ENCODE measurements at regions not wholly inside any gene's neighbourhood (a gene's known extent, or its start where the extent isn't known, plus 50 kb on each side); places are given as distances from the start of the nearest gene placed in this dataset.
"Not testable (repeated sequence)": the region's sequence is repeated elsewhere in the genome, so short reads cannot be mapped to it uniquely, and the experiment has no call there.

DNA sequence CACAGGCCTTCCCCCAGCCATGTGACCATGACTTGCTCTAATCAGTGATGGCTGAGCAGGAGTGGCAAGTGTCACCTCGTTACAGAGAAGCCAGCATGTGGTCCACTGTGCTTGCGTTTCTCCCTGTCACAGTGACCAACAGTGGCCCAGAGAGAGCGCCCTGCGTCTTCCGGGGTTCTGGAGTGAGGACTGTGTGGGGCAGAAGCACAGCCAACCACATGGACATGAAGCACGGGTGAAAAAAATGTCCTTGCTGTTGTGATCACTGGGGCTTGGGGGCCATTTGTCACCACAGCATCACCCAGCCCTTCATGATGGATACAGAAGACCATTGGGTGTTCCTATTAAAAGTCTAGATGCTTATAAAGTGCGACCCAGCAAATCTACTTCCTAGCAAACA lies 174.6 kb upstream of the C14orf180 start:
- peaks cover 0 to 11% (median 4%) of the 10 kb centered on the region in 3 donors for H3K36me3 Mint-ChIP-seq
- peak in 1 of 10 donors; percentile 13 for DNase-seq
- peaks cover 0 to 2% (median 0%) of the 10 kb centered on the region in 5 donors for H3K27me3 Mint-ChIP-seq
- H3K27ac Mint-ChIP-seq = peak overlapping the region in 5 of 10 donors; percentile 34 to 66 (median 44)
- H3K4me1 Mint-ChIP-seq = peaks cover 1 to 12% (median 5%) of the 10 kb centered on the region in 4 donors
- peaks cover 0 to 18% (median 11%) of the 10 kb centered on the region in 9 donors for H3K9me3 Mint-ChIP-seq
- ATAC-seq = no peak
- POLR2A ChIA-PET = interaction anchor here (0.7 kb wide), 1 partner anchor 11 kb away, joined by 4 read pairs; no protein-coding TSS in a partner anchor
- H3K4me3 Mint-ChIP-seq = no peak overlapping the region

DNA sequence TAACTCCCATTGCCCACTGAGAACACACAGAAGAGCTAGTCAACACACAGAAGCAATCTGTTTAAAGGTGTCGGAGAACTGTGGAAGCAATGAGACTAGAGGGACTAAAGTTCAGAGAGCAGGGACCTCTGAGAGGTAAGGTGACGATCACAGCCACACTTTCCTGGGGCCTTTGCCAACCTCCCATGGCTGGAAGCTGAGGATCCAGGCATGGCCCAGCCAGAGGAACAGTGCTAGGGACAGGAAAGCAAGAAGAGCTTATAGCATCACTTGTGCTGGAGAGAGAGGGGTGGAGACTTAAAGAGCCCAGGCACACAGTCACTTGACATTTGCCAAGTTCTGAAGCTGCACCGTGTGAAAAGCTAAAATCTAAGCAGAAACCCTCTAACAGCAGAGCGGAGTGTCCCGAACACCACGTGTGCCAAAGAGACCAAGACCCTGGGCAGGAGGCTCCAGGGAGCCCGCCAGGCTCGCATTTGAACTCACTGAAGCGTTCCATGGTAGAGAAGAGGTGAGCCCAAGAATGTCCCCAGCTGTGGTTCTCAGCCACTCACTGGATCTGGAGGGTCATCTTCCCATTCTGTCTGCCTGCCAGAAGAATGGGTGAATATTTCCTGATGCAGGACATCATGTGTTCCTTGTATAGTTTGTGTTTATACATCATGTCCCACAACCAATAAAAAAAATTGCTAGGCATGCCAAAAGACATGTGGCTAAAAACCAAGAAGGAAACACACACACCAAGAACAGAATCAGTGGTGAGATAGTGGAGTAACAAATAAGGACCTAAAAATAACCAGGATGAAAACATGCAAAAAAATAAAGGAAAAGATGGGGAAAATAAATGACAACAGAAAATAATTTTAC lies 174.0 kb upstream of the C14orf180 start:
- H3K4me1 Mint-ChIP-seq = peaks cover 0 to 10% (median under 1%) of the 10 kb centered on the region in 4 donors

DNA sequence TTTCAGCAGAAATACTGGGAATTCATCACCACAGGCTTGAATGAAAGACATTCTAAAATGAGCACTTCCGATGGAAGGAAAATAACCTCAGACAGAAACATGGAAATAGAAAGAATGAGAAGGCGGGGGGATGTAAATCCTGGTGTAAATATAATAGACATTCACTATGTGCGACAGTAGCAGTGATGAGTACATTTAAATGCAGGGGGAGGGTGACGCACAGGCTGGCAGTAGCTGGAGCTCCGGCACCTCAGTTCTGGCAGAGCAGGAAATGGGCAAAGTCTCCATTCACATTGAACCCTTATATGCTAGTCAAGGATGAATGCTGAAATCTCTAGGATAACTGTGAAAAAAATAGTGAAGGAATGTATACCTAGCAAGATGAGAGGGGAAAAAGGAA lies 172.7 kb upstream of the C14orf180 start:
- H3K36me3 Mint-ChIP-seq = peaks cover 0 to 11% (median 4%) of the 10 kb centered on the region in 3 donors
- peaks cover 0 to 8% (median 0%) of the 10 kb centered on the region in 4 donors for H3K4me1 Mint-ChIP-seq
- DNase-seq (no peak), ATAC-seq (no peak)
- H3K9me3 Mint-ChIP-seq = peaks cover 0 to 18% (median 11%) of the 10 kb centered on the region in 9 donors
- H3K27me3 Mint-ChIP-seq = peaks cover 0 to 4% (median 0%) of the 10 kb centered on the region in 5 donors
- no peak overlapping the region for H3K4me3 Mint-ChIP-seq
- POLR2A ChIA-PET = no interaction called here
- H3K27ac Mint-ChIP-seq = peak overlapping the region in 1 of 10 donors; percentile 63

More for the DNA sequence above, 174.0 kb upstream of the C14orf180 start:
- H3K36me3 Mint-ChIP-seq = peaks cover 0 to 11% (median 4%) of the 10 kb centered on the region in 3 donors
- DNase-seq (peak in 1 of 10 donors; percentile 11), ATAC-seq (no peak)
- no peak overlapping the region for H3K4me3 Mint-ChIP-seq
- peak overlapping the region in 4 of 10 donors; percentile 34 to 66 (median 41) for H3K27ac Mint-ChIP-seq
- POLR2A ChIA-PET = interaction anchor here (0.7 kb wide), 1 partner anchor 12 kb away, joined by 4 read pairs; no protein-coding TSS in a partner anchor
- H3K9me3 Mint-ChIP-seq = peaks cover 0 to 18% (median 11%) of the 10 kb centered on the region in 9 donors
- H3K27me3 Mint-ChIP-seq = peaks cover 0 to 4% (median 0%) of the 10 kb centered on the region in 5 donors

DNA sequence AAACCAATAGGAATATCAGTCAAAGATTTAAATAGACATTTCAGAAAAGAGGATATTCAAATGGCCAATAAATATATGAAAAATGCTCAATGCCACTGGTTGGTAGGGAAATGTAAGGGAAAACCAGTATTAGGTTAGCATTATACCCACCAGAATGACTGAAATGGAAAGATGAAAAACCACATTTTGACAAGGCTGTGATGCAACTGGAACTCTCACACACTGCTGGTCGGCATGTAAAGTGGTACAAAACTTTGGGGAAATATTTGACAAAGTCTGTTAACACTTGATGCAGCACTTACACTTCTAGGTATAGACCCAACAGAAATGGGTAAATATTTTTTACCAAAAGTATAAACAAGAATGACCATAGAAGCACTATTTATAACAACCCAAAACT lies 163.2 kb upstream of the C14orf180 start:
- H3K27me3 Mint-ChIP-seq = peaks cover 0 to 11% (median 0%) of the 10 kb centered on the region in 5 donors
- no peaks in the 10 kb centered on the region for H3K4me1 Mint-ChIP-seq
- POLR2A ChIA-PET = no interaction called here
- no peaks in the 10 kb centered on the region for H3K36me3 Mint-ChIP-seq
- peaks cover 0 to 2% (median 0%) of the 10 kb centered on the region in 9 donors for H3K9me3 Mint-ChIP-seq
- H3K27ac Mint-ChIP-seq = peak overlapping the region in 1 of 10 donors; percentile 14
- ATAC-seq (no peak), DNase-seq (no peak)
- no peak overlapping the region for H3K4me3 Mint-ChIP-seq

DNA sequence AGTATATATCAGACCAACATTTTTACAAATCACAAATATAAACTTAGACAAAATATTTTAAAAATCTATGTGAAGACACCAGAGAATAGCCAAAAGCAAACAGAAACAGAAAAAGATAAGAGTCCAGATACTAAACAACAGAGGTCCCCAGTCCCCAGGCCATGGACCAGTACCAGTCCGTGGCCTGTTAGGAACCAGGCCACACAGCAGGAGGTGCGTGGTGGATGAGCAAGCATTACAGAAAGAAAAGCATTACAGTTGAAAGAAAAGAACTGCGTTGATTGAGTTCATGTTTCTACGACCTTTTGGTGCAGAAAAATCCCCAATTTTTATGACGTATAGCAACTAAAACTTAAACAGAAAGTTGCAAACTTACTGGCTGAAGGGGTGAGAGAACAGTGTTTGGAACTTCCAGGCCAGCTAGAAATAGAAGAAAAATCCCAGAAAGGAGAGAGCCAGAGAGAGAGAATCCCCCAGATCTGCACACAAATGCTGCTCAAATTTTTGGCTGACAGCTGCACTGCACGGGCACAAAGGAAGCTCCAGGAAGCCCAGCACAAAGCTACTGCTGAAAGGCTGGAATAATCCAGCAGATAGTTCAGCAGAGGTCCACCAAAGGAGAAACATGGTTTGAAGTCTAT lies 159.6 kb upstream of the C14orf180 start:
- Mint-ChIP-seq H3K27me3 (peaks cover 0 to 9% (median 0%) of the 10 kb centered on the region in 5 donors), H3K4me1 (no peaks in the 10 kb centered on the region), H3K27ac (peak overlapping the region in 2 of 10 donors; percentile 31 to 88), H3K9me3 (no peaks in the 10 kb centered on the region), H3K4me3 (no peak overlapping the region), H3K36me3 (no peaks in the 10 kb centered on the region)
- no peak for ATAC-seq
- DNase-seq = peak in 1 of 10 donors; percentile 21
- POLR2A ChIA-PET = no interaction called here

DNA sequence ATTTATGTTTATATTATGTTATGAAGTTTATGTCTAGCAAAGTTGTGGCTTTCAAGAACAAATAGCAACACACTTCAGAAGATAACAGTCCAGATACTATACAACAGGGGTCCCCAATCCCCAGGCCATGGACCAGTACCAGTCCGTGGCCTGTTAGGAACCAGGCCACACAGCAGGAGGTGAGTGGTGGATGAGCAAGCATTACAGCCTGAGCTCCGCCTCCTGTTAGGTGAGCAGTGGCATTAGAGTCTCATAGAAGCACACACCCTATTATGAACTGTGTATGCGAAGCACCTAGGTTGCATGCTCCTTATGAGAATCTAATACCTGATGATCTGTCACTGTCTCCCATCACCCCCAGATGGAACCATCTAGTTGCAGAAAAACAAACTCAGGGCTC lies 159.0 kb upstream of the C14orf180 start:
- POLR2A ChIA-PET, H3K4me1 Mint-ChIP-seq, H3K9me3 Mint-ChIP-seq, H3K27me3 Mint-ChIP-seq, ATAC-seq, H3K4me3 Mint-ChIP-seq, H3K36me3 Mint-ChIP-seq: not testable (repeated sequence)
- H3K27ac Mint-ChIP-seq = peak overlapping the region in 2 of 10 donors; percentile 29 to 88
- DNase-seq = peak in 1 of 10 donors; percentile 13

DNA sequence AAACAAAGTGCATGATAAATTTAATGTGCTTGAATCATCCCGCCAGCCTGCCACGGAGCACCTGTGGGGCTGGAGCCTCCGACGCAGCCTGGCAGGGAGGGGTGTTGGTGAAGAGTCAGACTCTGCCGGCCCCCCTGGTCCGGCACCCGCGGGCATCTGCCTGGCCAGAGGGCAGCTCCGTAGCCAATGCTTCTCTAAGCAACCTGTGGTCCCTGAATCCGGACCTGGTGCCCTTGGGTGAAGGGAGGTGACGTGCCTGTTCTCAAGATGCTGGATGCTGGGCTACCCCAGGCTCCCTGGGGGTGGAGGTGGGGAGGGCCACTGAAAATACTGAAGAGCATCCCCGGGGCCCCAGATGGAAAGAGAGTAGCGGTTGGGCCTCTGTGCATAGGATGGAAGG lies 158.6 kb upstream of the C14orf180 start:
- Mint-ChIP-seq H3K27ac (peak overlapping the region in 2 of 10 donors; percentile 29 to 88), H3K4me3 (no peak overlapping the region), H3K36me3 (no peaks in the 10 kb centered on the region), H3K4me1 (no peaks in the 10 kb centered on the region), H3K27me3 (peaks cover 0 to 4% (median 0%) of the 10 kb centered on the region in 5 donors), H3K9me3 (no peaks in the 10 kb centered on the region)
- DNase-seq (peak in 1 of 10 donors; percentile 45), ATAC-seq (no peak)
- POLR2A ChIA-PET = no interaction called here

DNA sequence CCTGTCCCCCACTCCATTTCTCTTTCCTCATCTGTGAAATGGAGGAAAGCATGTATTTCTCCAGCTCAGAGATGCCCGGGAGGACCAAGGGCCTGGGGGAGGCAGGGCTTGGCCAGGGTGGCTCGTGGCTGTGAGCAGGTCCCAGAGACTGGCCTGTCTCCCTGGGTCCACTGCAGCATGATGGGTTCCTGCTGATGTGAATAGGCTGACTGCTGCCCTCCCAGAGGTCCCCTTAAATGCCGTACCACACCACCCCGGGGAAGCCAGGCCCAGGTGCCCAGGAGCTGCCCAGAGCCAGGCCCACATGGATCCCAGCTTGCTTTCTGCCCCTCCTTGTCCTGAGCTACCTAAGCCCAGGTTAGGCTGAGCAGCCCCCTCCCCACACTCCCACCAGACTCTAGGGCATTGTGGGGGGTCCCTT lies 158.2 kb upstream of the C14orf180 start:
- Mint-ChIP-seq H3K27ac (peak overlapping the region in 1 of 10 donors; percentile 88), H3K36me3 (no peaks in the 10 kb centered on the region), H3K27me3 (peaks cover 0 to 4% (median 0%) of the 10 kb centered on the region in 5 donors), H3K9me3 (no peaks in the 10 kb centered on the region), H3K4me3 (no peak overlapping the region), H3K4me1 (no peaks in the 10 kb centered on the region)
- no peak for ATAC-seq
- DNase-seq = peak in 2 of 10 donors; percentile 10 to 28
- POLR2A ChIA-PET = no interaction called here

DNA sequence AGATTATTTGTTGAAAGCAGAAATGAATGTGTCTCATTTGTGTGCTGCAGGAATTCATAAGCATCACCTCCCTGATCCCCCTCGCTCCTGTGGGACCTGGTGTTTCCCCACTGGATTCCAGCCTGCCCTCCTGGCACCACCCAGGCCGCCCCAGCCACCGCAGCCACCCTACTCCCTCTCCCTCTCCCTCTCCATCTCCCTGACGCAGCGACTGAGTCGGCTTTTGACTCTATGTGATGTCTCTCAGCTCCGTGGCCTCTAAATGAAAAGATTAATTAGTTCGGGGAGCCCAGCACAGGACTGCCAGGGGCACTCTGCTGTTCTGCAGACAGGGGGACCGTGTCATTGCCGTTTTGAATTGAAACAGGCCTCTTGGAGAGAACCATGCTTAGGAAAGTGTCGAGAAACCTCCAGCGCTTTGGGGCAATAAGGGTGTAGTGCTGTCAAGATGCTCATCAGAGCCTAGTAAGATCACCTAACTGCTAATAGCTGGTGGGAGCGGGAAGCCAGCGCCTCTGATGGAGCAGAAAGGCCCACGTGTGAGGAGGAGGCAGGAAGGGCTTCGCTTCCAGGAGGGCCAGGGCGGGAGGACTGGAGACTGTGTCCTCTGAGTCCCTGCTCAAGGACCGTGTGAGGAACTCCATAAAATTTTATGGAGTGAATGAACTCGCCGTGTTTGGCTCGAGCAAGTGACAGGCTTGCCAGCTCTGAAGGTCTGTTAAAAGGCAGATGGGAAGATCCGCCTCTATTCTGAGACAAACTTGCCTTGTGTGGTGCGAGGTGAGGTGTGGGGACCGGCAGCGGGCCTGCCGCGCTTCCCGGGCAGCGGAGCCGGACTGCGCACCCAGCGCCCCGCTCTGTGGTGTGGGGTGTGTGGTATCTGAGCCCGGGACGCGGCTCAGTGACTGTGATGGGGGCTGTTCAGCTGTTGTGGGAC lies 157.4 kb upstream of the C14orf180 start:
- H3K4me3 Mint-ChIP-seq = peak overlapping the region in 1 of 10 donors; percentile 51
- no peaks in the 10 kb centered on the region for H3K4me1 Mint-ChIP-seq
- DNase-seq = peak in 2 of 10 donors; percentile 14 to 42
- ATAC-seq = no peak
- POLR2A ChIA-PET = no interaction called here
- peak overlapping the region in 3 of 10 donors; percentile 27 to 91 (median 84) for H3K27ac Mint-ChIP-seq
- H3K27me3 Mint-ChIP-seq = no peaks in the 10 kb centered on the region
- no peaks in the 10 kb centered on the region for H3K9me3 Mint-ChIP-seq
- H3K36me3 Mint-ChIP-seq = no peaks in the 10 kb centered on the region

DNA sequence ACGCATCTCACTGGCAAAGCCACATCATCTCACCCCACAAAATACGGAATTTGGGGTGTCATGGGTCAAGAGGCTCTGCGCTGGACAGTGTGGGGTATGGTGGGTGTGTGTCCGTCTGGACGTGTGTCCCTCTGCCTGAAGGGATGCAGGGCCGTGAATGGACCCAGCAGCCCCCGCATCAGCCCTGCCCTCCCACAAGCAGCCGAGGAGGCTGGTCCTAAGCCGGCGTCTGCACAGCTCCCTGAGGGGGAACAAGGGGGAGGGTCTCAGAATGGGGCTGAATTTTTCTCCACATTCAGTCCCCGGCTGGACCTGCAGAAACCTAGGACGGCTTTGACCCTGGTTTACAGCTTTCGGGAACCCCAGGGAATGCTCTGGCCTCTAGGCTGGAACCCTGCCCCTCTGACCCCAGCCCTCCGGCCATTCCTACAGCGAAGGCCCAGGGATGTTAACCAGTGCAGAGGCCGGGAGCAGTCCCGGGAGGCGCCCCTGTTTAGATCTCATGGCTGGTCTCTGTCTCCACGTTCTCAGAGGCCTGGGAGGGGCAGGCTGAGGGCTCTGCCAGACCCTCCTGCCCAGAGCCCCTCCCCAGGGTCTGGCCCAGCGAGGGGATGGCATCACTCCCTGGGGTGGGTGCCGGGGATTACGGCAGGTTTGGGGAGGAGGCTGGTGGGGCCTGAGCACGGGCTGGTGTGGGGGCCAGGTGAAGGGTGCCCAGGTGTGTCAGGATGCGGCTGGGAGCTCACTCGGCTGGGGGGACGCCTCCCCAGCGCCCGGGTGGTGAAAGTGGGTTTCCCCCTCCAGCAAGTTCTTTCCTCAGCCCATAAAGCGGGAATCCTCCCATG lies 156.5 kb upstream of the C14orf180 start:
- Mint-ChIP-seq H3K27me3 (no peaks in the 10 kb centered on the region), H3K4me3 (peak overlapping the region in 1 of 10 donors; percentile 51), H3K36me3 (no peaks in the 10 kb centered on the region), H3K9me3 (no peaks in the 10 kb centered on the region), H3K4me1 (no peaks in the 10 kb centered on the region), H3K27ac (peak overlapping the region in 1 of 10 donors; percentile 15)
- ATAC-seq = no peak
- peak in 2 of 10 donors; percentile 14 to 60 for DNase-seq
- POLR2A ChIA-PET = no interaction called here

DNA sequence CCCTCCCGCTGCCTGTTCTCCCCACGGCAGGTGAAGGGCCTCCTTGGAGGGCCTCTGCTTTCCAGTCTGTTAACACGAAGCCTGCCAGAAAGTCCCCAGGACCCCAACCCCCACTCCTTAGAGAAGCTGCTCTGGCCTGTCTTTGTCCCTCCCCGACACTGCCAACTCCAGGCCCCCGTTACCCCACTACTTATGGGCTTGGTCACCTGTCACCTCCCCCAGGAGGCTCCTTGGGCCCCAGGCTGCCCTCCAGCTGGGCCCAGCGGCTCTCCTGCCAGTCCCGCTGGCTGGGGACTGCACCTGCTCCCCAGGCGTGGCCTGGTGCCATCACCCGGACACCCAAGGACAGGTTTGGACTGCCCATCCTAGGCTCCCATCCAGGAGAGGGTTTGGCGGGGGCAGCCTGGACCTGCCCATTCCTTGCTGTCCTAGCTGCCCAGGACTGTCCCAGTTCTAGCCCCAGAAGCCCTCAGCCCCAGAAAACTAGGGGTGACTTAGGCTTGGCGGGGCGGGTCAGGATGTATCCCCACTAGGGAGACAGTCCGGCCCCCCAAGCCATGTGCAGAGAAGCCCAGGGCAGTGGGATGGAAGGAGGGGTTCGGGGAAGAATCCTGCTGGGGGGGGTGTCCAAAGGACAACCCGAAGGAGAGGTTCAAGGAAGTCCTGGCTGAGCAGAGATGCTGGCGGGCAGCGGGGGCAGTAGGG lies 155.7 kb upstream of the C14orf180 start:
- DNase-seq = peak in 1 of 10 donors; percentile 54
- peaks cover 0 to 1% (median 0%) of the 10 kb centered on the region in 5 donors for H3K27me3 Mint-ChIP-seq
- H3K27ac Mint-ChIP-seq = peak overlapping the region in 2 of 10 donors; percentile 15 to 37
- peaks cover 0 to 4% (median under 1%) of the 10 kb centered on the region in 4 donors for H3K4me1 Mint-ChIP-seq
- no peak overlapping the region for H3K4me3 Mint-ChIP-seq
- no peaks in the 10 kb centered on the region for H3K9me3 Mint-ChIP-seq
- H3K36me3 Mint-ChIP-seq = no peaks in the 10 kb centered on the region
- ATAC-seq = no peak
- POLR2A ChIA-PET = no interaction called here

All from naive thymus-derived CD8-positive, alpha-beta T cell (primary cell).